ENCODE measurements at regions not wholly inside any gene's neighbourhood (a gene's known extent, or its start where the extent isn't known, plus 50 kb on each side); places are given as distances from the start of the nearest gene placed in this dataset.

- no peak overlapping the region for H3K27ac ChIP-seq (ENCODE audit: low read length)
- H3K79me2 ChIP-seq (ENCODE audit: low read length), result no peaks in the 10 kb centered on the region
- H3K4me3 ChIP-seq (ENCODE audit: low read length), result no peak overlapping the region
- TF ChIP-seq CTCF (IDR thresholded peaks at IDR 0.05; ENCODE audit: low read depth, low read length) (no peak), EZH2phosphoT487 (IDR thresholded peaks at IDR 0.05; ENCODE audit: low read depth) (no peak)
- H3K4me1 ChIP-seq (ENCODE audit: low read length), result no peaks in the 10 kb centered on the region
- no peaks in the 10 kb centered on the region for H4K20me1 ChIP-seq (ENCODE audit: insufficient read depth, low read length)
- no peak overlapping the region for H3K4me2 ChIP-seq (ENCODE audit: low read length)
- no peaks in the 10 kb centered on the region for H3K36me3 ChIP-seq (replicated peaks; ENCODE audit: low read depth, low read length)
- H3K9ac ChIP-seq (ENCODE audit: low read length), result no peak overlapping the region
- H2AFZ ChIP-seq (ENCODE audit: low read depth, low read length), result no peak overlapping the region
- H3K27me3 ChIP-seq (ENCODE audit: low read depth, low read length), result no peaks in the 10 kb centered on the region
- no peaks in the 10 kb centered on the region for H3K9me3 ChIP-seq (ENCODE audit: insufficient read depth, low read length)
Observed at GRCh38 chr4:132297346-132297745, 851.7 kb upstream of the PCDH10 start.

GRCh38 chr4:132299841-132300240 lies 849.3 kb upstream of the PCDH10 start:
- Histone ChIP-seq H3K79me2 (ENCODE audit: low read length) (no peaks in the 10 kb centered on the region), H3K9ac (ENCODE audit: low read length) (no peak overlapping the region), H3K27me3 (ENCODE audit: low read depth, low read length) (no peaks in the 10 kb centered on the region), H3K4me2 (ENCODE audit: low read length) (no peak overlapping the region), H3K4me3 (ENCODE audit: low read length) (no peak overlapping the region), H3K4me1 (ENCODE audit: low read length) (no peaks in the 10 kb centered on the region), H3K36me3 (replicated peaks; ENCODE audit: low read depth, low read length) (no peaks in the 10 kb centered on the region), H4K20me1 (ENCODE audit: insufficient read depth, low read length) (no peaks in the 10 kb centered on the region), H2AFZ (ENCODE audit: low read depth, low read length) (no peak overlapping the region), H3K27ac (ENCODE audit: low read length) (no peak overlapping the region), H3K9me3 (ENCODE audit: insufficient read depth, low read length) (no peaks in the 10 kb centered on the region)
- no peak for TF ChIP-seq CTCF (IDR thresholded peaks at IDR 0.05; ENCODE audit: low read depth, low read length)
- TF ChIP-seq EZH2phosphoT487 (IDR thresholded peaks at IDR 0.05; ENCODE audit: low read depth), result no peak

GRCh38 chr4:132312521-132312920 lies 836.6 kb upstream of the PCDH10 start:
- no peak overlapping the region for H3K4me3 ChIP-seq (ENCODE audit: low read length)
- no peak overlapping the region for H3K4me2 ChIP-seq (ENCODE audit: low read length)
- H3K9ac ChIP-seq (ENCODE audit: low read length), result no peak overlapping the region
- no peak overlapping the region for H3K27ac ChIP-seq (ENCODE audit: low read length)
- H3K9me3 ChIP-seq (ENCODE audit: insufficient read depth, low read length), result no peaks in the 10 kb centered on the region
- no peak overlapping the region for H2AFZ ChIP-seq (ENCODE audit: low read depth, low read length)
- no peaks in the 10 kb centered on the region for H3K79me2 ChIP-seq (ENCODE audit: low read length)
- no peaks in the 10 kb centered on the region for H4K20me1 ChIP-seq (ENCODE audit: insufficient read depth, low read length)
- H3K4me1 ChIP-seq (ENCODE audit: low read length), result no peaks in the 10 kb centered on the region
- H3K27me3 ChIP-seq (ENCODE audit: low read depth, low read length), result no peaks in the 10 kb centered on the region
- TF ChIP-seq EZH2phosphoT487 (IDR thresholded peaks at IDR 0.05; ENCODE audit: low read depth), result no peak
- TF ChIP-seq CTCF (IDR thresholded peaks at IDR 0.05; ENCODE audit: low read depth, low read length), result no peak
- no peaks in the 10 kb centered on the region for H3K36me3 ChIP-seq (replicated peaks; ENCODE audit: low read depth, low read length)

- Histone ChIP-seq H3K4me2 (ENCODE audit: low read length) (no peak overlapping the region), H3K4me3 (ENCODE audit: low read length) (no peak overlapping the region), H3K9ac (ENCODE audit: low read length) (no peak overlapping the region), H4K20me1 (ENCODE audit: insufficient read depth, low read length) (no peaks in the 10 kb centered on the region), H2AFZ (ENCODE audit: low read depth, low read length) (no peak overlapping the region), H3K9me3 (ENCODE audit: insufficient read depth, low read length) (no peaks in the 10 kb centered on the region), H3K27ac (ENCODE audit: low read length) (no peak overlapping the region), H3K4me1 (ENCODE audit: low read length) (no peaks in the 10 kb centered on the region), H3K79me2 (ENCODE audit: low read length) (no peaks in the 10 kb centered on the region), H3K36me3 (replicated peaks; ENCODE audit: low read depth, low read length) (no peaks in the 10 kb centered on the region), H3K27me3 (ENCODE audit: low read depth, low read length) (no peaks in the 10 kb centered on the region)
- TF ChIP-seq CTCF (IDR thresholded peaks at IDR 0.05; ENCODE audit: low read depth, low read length) (no peak), EZH2phosphoT487 (IDR thresholded peaks at IDR 0.05; ENCODE audit: low read depth) (no peak)
Observed at GRCh38 chr4:132313852-132314251, 835.2 kb upstream of the PCDH10 start.

Measured in OCI-LY3 (cell line).